ENCODE measurements at regions not wholly inside any gene's neighbourhood (a gene's known extent, or its start where the extent isn't known, plus 50 kb on each side); places are given as distances from the start of the nearest gene placed in this dataset.
"Not testable (repeated sequence)": the region's sequence is repeated elsewhere in the genome, so short reads cannot be mapped to it uniquely, and the experiment has no call there.

- no peak for DNase-seq (ENCODE audit: low spot score)
Measured at GRCh38 chr5:62167561-62168057, 138.4 kb upstream of the KIF2A start.

- DNase-seq (ENCODE audit: low spot score), result no peak
Measured at GRCh38 chr5:62168506-62169281, 137.3 kb upstream of the KIF2A start.

GRCh38 chr5:62178258-62178657 lies 127.7 kb upstream of the KIF2A start:
- no peak for DNase-seq (ENCODE audit: low spot score)

- no peak for DNase-seq (ENCODE audit: low spot score)
Measured at GRCh38 chr5:62182802-62183201, 123.2 kb upstream of the KIF2A start.

- no peak for DNase-seq (ENCODE audit: low spot score)
Measured at GRCh38 chr5:62183727-62184126, 122.3 kb upstream of the KIF2A start.

GRCh38 chr5:62184444-62184843 lies 121.6 kb upstream of the KIF2A start:
- DNase-seq (ENCODE audit: low spot score), result no peak

GRCh38 chr5:62190173-62190572 lies 115.8 kb upstream of the KIF2A start:
- no peak for DNase-seq (ENCODE audit: low spot score)

GRCh38 chr5:62190931-62191330 lies 115.1 kb upstream of the KIF2A start:
- DNase-seq (ENCODE audit: low spot score), result no peak

- DNase-seq (ENCODE audit: low spot score), result no peak
Measured at GRCh38 chr5:62192958-62193357, 113.0 kb upstream of the KIF2A start.

- DNase-seq (ENCODE audit: low spot score), result not testable (repeated sequence)
Measured at GRCh38 chr5:62196532-62196931, 109.5 kb upstream of the KIF2A start.

GRCh38 chr5:62197697-62198096 lies 108.3 kb upstream of the KIF2A start:
- no peak for DNase-seq (ENCODE audit: low spot score)

GRCh38 chr5:62198421-62198820 lies 107.6 kb upstream of the KIF2A start:
- DNase-seq (ENCODE audit: low spot score), result no peak

GRCh38 chr5:62199792-62200716 lies 106.0 kb upstream of the KIF2A start:
- no peak for DNase-seq (ENCODE audit: low spot score)

- peak; percentile 32 for DNase-seq (ENCODE audit: low spot score)
Measured at GRCh38 chr5:62206150-62206829, 99.7 kb upstream of the KIF2A start.

- DNase-seq (ENCODE audit: low spot score), result no peak
Measured at GRCh38 chr5:62208218-62208852, 97.7 kb upstream of the KIF2A start.

GRCh38 chr5:62211405-62211804 lies 94.6 kb upstream of the KIF2A start:
- no peak for DNase-seq (ENCODE audit: low spot score)

- no peak for DNase-seq (ENCODE audit: low spot score)
Measured at GRCh38 chr5:62212648-62213047, 93.4 kb upstream of the KIF2A start.

- no peak for DNase-seq (ENCODE audit: low spot score)
Measured at GRCh38 chr5:62214701-62215100, 91.3 kb upstream of the KIF2A start.

- not testable (repeated sequence) for DNase-seq (ENCODE audit: low spot score)
Measured at GRCh38 chr5:62216603-62217002, 89.4 kb upstream of the KIF2A start.

- DNase-seq (ENCODE audit: low spot score), result not testable (repeated sequence)
Measured at GRCh38 chr5:62217095-62217494, 88.9 kb upstream of the KIF2A start.

GRCh38 chr5:62218860-62219259 lies 87.1 kb upstream of the KIF2A start:
- not testable (repeated sequence) for DNase-seq (ENCODE audit: low spot score)

- DNase-seq (ENCODE audit: low spot score), result not testable (repeated sequence)
Measured at GRCh38 chr5:62221881-62222280, 84.1 kb upstream of the KIF2A start.

Measured in pons (tissue), 1 donor.